Dermis blood vessel endothelial cell (primary cell): ENCODE measurements at regions not wholly inside any gene's neighbourhood (a gene's known extent, or its start where the extent isn't known, plus 50 kb on each side); places are given as distances from the start of the nearest gene placed in this dataset.

ENCODE experiments used
- DNase-seq: peaks from one replicate; pipeline ENCODE4 v3.0.0; 2010

GRCh38 chr18:56165601-56166355, 472.6 kb downstream of the TXNL1 start:
- DNase-seq, result no peak

- peak; percentile 9 for DNase-seq
Observed at GRCh38 chr18:56162311-56163265, 475.8 kb downstream of the TXNL1 start.

DNA sequence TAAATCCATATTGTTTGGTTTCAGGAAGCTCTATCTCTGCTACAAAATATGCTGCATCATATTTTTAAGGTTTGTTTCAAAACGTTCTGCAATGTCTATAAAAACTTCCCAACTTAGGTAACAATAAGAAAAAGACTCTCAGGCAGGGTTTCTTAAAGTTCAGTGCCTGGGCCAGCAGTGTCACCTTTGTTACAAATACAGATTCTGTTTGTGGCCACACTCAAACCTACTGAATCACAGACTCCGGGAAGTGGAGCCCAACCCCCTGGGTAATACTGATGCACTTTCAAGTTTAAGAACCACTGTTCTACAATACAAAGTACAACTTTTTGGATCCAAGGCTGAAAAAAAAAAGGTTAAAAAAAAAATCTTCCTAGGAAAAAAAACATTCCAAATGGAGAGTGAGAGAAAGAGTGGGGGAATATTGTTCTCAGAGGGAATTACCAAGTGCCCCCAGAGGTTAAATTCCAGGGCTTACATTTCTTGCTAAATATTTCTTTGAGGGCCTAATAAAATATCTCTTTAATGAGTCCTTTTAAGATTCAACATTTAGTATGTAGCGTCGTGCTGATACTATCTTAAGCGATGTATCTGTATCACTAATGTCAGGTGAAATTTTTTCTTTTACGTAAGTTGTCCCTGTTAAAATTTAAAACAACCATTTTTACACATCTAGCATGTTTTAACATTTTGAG, 476.7 kb downstream of the TXNL1 start:
- no peak for DNase-seq

- no peak for DNase-seq
Observed at GRCh38 chr18:56158676-56159075, 479.7 kb downstream of the TXNL1 start.

- DNase-seq, result no peak
Observed at GRCh38 chr18:56157541-56157940, 480.9 kb downstream of the TXNL1 start.

DNA sequence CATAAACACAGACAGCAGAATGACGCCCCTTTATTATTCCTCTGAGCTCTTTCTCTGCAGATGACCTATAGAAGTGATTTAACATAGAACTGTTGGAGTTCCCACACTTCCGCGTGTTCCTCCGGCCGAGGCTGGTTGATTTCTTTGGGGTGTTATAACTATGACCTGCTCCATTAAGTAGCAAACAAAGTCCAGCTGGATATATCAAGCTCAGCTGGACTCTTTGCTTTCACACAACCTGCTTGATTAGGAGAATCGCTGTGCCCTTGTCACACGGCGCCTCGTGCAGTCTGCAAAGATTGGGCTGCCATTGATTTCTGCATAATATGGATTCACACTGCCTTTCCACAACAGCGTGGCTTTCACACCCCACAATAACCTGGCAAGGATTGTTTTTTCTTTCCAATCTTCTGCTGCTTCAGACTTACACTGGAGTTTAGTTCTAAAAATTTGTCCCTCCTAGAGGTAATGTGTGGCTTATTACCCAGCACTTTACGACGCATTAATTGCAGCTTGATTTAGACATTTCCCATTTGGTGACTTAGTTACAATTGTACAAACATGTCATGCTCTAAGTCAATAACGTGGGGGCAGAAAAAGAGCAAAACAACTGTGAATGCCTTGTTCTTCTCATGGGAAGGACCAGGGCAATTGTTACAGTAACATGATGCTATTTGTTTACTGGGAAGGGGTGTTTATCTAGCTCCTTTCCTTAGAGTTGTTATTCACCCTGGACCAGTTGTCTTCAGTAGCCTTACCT, 485.7 kb downstream of the TXNL1 start:
- DNase-seq, result no peak

DNA sequence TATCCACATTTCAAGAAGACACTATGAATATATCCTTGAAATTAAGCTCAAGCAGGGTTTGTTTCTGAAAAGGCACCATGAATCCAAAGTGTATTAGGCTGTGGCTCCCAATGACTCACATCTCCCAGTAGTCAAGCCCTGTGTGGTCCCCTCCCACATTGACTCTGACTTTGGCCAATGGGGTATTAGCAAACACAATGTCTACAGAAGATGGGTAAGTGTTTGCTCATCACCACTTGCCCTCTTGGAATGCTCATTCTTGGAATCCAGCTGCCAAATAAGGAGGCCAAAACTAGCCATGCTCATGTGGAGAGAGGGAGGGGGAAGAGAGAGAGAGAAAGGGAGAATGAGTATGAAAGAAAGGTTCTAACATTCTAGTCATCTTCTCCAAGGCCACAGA, 490.0 kb downstream of the TXNL1 start:
- DNase-seq, result no peak

DNA sequence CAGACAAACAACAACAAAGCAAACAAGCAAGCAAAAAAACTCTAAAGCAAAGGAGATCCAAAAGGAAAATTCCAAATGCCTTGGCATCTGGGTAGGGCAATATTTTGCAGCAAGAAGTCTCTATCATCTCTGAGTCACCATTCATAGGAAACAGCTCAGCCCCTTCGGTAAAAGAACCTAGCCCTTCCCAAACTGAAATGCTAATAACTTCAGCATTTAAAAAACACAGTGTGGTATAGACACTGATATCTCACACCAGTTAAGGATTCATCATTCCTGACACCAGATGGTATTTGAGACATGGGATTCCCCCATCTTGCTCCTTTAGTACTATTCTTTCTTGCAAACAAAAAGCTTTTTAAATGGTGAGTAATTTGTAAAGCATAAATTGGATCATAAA, 491.8 kb downstream of the TXNL1 start:
- no peak for DNase-seq

GRCh38 chr18:56142001-56142400, 496.4 kb downstream of the TXNL1 start:
- DNase-seq, result no peak

DNA sequence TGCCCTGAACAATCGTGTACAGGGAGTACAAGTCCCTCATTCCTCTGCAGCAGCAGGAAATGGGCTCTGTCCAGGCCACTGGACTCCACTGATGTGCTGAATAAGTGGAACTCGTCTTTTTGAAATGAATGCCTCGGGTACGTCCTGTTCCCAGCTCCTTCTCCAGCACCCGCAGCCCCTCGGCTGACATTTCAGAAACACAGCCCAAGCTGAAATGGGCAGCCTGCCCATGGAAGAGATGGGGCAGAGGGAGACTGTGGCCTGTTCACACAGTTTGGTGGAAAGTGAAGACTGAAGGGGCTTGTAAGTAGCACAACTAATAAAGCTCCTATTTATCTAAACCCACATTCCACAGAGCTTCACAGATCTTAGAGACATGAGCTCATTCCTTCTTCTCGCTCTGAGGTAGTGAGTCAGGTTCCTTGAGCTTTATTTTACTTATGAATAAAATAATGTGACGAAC, 498.6 kb downstream of the TXNL1 start:
- DNase-seq, result no peak

GRCh38 chr18:56139372-56139771, 499.0 kb downstream of the TXNL1 start:
- no peak for DNase-seq

DNA sequence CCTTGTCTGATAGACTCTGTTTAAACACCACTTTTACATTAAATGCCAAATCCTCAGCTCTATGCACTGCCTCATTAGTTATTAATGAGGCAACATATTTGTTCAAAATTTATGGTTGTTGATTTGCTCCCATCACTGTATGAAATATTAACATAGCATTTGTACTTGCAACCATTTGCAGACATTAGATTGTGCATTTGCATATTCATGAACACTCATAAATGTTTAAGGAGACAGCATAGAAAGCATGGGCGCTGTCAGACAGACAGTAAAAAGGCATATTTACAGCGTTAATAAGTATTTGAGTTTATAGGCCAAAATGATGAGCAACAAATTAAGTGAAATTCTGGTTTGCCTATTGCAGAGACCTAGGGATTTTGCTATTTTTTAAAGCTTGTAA, 502.3 kb downstream of the TXNL1 start:
- DNase-seq, result no peak

DNA sequence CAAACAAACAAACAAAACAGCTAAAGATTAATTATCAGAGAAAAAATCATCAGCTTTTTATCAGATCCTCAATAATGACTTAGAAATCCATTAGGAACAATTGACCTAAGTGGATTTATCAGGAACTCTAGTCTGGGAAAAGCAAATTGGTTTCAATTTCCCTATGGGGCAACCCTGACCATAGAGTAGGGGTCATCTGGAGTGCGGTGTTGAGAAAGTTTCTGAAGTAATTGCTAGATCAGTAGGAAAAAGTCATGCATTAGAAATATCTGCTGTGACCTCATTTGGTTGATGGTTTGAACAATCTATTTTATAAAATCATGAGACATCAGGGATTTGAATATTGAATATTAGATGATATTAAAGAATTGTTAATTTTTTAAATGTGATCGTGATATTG, 507.9 kb downstream of the TXNL1 start:
- DNase-seq, result no peak

DNA sequence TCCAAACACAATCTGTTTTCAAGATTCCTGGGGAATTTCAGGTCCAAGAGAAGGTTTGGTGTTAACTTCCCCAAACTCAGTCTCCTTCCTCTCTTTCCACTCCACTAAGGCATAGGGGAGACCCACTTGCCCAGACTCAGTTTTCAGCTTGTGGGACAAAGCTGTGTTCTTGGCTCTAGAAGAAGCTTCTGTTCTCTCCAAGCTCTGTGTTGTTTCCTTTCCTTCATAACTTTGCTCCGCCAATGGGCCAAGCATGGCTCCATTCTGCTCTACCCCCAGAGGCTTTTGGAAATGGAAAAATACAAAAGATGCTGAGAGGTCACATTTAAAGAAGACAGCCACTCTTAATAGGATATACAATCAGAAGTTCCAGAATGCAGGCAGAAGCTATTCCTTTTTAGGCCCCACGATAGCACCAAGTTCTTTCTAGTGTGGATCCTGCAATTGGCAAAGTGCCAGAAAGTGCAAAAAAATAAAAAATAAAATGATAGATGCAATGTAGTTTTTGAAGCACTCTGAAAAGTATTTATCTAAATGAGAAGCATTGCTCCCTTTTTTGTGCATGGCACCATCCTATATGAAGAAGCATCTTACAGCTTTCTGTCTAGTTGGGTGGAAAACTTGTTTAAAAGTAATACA, 510.1 kb downstream of the TXNL1 start:
- DNase-seq, result no peak

- DNase-seq, result no peak
Observed at GRCh38 chr18:56127322-56128099, 510.9 kb downstream of the TXNL1 start.

GRCh38 chr18:56124186-56124585, 514.2 kb downstream of the TXNL1 start:
- peak; percentile 44 for DNase-seq

DNA sequence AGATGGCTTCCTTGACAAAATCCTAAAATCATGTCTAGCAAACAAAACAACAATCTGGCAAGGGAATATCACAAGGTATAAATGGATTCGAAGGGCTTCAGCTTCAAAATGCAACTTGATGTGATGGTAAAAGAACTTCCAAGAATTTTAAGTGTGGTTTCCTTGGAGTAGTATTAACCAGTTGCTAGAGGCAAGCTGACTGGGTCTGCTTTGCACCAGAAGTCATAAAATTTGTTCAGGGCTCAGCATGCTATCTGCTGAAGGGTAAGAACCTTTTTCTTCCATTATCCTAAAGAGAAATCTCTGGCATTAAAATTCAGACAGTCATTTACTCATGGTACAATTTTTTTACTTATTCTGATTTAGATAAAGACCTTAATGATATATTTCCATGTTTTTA, 516.7 kb downstream of the TXNL1 start:
- no peak for DNase-seq

DNA sequence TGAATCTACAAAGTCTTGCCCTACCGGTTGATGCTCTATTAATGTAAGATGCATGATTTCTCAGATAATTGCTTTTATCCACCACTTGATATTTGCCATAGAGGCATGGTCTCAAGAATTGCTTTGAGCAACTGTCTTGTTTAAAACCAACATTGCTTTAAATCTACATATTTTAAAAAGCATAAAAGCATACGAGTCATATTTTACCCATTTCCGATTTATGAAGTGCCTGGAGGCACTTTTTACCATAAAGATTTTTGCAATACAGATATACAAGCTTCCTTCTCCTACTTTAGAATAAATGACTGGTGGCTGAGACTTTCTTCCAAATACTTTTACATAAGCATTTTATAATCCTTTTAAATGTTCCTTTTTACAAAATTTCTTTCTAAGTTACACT, 517.6 kb downstream of the TXNL1 start:
- no peak for DNase-seq

GRCh38 chr18:56119681-56120080, 518.7 kb downstream of the TXNL1 start:
- no peak for DNase-seq

DNA sequence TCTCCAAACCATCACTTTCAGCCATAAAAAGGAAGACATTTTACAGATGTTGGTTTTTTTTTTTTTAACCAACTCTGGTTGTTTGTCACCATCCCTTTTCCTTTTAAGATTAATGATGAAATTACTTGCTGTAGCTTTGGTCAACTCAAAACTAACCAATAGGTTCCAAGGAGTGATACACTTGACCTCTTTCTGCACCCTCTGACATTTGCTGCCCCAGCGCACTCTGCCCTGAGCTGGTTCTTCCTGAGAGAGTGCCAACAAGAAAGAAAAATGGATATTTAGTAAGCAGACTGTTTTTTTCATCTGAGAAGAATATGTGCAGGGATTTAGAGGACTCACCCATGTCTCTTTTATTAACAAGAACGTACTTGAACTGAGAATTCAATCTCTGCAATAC, 520.0 kb downstream of the TXNL1 start:
- no peak for DNase-seq
